NCI-H748 (cell line): ENCODE measurements at regions not wholly inside any gene's neighbourhood (a gene's known extent, or its start where the extent isn't known, plus 50 kb on each side); places are given as distances from the start of the nearest gene placed in this dataset.

Experiments
- DNase-seq: peaks from one replicate; lab custom pipeline; 2025; ENCODE audit not compliant: unreplicated experiment; lab: John Stamatoyannopoulos, UW

- no peak for DNase-seq
Observed at GRCh38 chr10:3231951-3232730, 59.6 kb upstream of the PITRM1 start.

GRCh38 chr10:3229815-3230214 is 57.2 kb upstream of the PITRM1 start:
- DNase-seq = no peak

- no peak for DNase-seq
Observed at GRCh38 chr10:3228629-3228945, 56.0 kb upstream of the PITRM1 start.

GRCh38 chr10:3226960-3227744 is 54.6 kb upstream of the PITRM1 start:
- DNase-seq = peak; percentile 5

- DNase-seq = no peak
Observed at GRCh38 chr10:3225561-3225960, 53.0 kb upstream of the PITRM1 start.

GRCh38 chr10:3224241-3224640 is 51.7 kb upstream of the PITRM1 start:
- no peak for DNase-seq

GRCh38 chr10:3222626-3223025 is 50.0 kb upstream of the PITRM1 start:
- DNase-seq = no peak
